Esophagus muscularis mucosa (tissue), 4 donors: ENCODE measurements at regions not wholly inside any gene's neighbourhood (a gene's known extent, or its start where the extent isn't known, plus 50 kb on each side); places are given as distances from the start of the nearest gene placed in this dataset.

Experiments
- DNase-seq: peaks from one replicate; pipeline ENCODE4 v3.0.0-alpha.2; 2017; ENCODE audit errors: extremely low spot score
- H3K27ac ChIP-seq, 4 donors: fragments of 200-600 bp; sonication (generic); replicated peaks in 1 of 4; 1 replicate in 3 of 4; 2 replicates in 1 of 4; pipeline ENCODE4 v1.5.1; 2016 to 2019; ENCODE audit warnings: mild to moderate bottlenecking in 1 of 4
- H3K27me3 ChIP-seq, 4 donors: fragments of 200-600 bp; sonication (generic); one replicate each; pipeline versions ENCODE4 v1.5.1 to v1.6.0; 2016 to 2019
- H3K36me3 ChIP-seq, 4 donors: fragments of 200-600 bp; sonication (generic); one replicate each; pipeline ENCODE4 v1.5.1; 2016 to 2019
- H3K4me1 ChIP-seq, 4 donors: fragments of 200-600 bp; sonication (generic); one replicate each; pipeline ENCODE4 v1.5.1; 2016 to 2019
- H3K4me3 ChIP-seq, 4 donors: fragments of 200-600 bp; sonication (generic); 1 replicate in 2 of 4; 2 replicates in 2 of 4; pipeline ENCODE4 v1.5.1; 2016 to 2019; ENCODE audit warnings: mild to moderate bottlenecking in 4 of 4, moderate library complexity in 1 of 4
- H3K9me3 ChIP-seq, 4 donors: fragments of 200-600 bp; sonication (generic); 1 replicate in 3 of 4; 2 replicates in 1 of 4; pipeline ENCODE4 v1.5.1; 2016 to 2019
- EP300 ChIP-seq: sonication (generic); formaldehyde crosslinking; IDR thresholded peaks from one replicate; pipeline ENCODE4 v1.6.1; 2017; ENCODE audit warnings: antibody characterized with exemption
- POLR2A ChIP-seq: fragments of 450-650 bp; IDR thresholded peaks from one replicate; pipeline ENCODE4 v1.6.1; 2017; ENCODE audit warnings: antibody characterized with exemption, moderate library complexity, mild to moderate bottlenecking, low read depth
- POLR2AphosphoS5 ChIP-seq, 2 donors: sonication (generic); formaldehyde crosslinking; IDR thresholded peaks; one replicate each; pipeline ENCODE4 v1.6.1; 2017; ENCODE audit warnings: antibody characterized with exemption in 2 of 2
- WGBS: methylation state at CpG from one replicate; pipeline ENCODE4 v1.1.5; 2018; 5-methylcytosine and 5-hydroxymethylcytosine counted together
- intact Hi-C: fragments of 100-400 bp; cut with DNase I; formaldehyde crosslinking; loops from one replicate; pipeline ENCODE4 v1.15.1; 2023
- TF ChIP-seq, protein P1 (sequence below), 3 experiments: fragments of 200-600 bp in 2 of 3; fragments of 450-650 bp in 1 of 3; sonication (generic) in 2 of 3; IDR thresholded peaks; one replicate each; pipeline ENCODE4 v1.5.1; 2017 to 2019; ENCODE audit warnings: antibody characterized with exemption in 3 of 3, mild to moderate bottlenecking in 2 of 3, moderate library complexity in 1 of 3

DNA sequence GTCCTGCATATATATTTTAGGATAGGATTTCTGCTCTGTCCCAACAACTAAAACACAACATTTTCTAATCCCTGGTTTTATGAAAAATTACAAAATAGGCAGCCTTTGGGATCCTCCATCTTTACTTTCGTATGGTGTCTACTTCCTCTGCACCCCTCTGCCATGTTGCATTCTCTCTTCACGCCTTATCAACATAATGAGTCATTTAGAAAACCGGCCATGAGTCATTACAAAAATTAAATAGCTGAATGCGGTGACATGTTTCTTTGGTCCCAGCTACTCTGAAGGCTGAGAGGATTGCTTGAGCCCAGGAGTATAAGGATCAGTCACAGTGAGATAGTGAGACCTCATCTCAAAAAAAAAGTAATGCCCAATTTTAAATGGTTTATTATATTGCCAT lies 148.1 kb upstream of the CELF2 start:
- intact Hi-C loops: loop anchor here (5.0 kb wide), 1 partner anchor 72 kb away; no protein-coding TSS in a partner anchor
- no peak overlapping the region for H3K4me3 ChIP-seq

DNA sequence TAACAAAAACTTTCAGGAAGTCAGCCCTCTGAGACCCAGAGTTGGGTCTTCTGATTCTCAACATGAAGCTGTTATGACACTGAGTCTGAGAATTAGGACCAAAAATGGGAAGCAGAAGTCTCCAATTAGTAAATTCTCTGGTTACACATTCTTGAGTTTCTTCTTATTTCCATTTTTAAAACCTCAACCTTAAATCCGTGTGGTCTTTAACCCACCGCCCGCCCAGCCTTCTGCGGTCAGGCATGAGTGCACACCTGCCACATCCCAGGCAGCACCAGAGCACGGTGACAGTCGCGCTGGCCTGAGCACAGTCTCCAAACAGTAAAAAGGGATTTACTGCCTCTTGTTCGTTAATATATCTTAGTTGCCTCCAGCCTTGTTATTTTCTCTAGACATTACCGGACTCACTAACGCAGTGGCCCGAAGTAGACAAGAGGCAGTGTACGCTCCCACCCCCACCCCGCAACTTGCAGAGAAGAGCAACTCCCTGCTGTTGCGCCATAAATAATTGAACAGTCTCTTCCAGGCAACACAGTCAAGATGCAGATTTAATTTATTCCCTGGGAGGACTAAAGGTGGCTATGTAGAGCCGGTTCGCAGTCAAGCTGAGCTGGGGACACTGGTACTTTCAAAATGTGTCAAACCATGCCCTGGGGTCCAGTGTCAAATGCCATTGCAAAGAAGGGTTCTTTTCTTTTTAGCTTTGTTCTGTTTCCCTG lies 147.0 kb upstream of the CELF2 start:
- Histone ChIP-seq H3K9me3 (no peaks in the 10 kb centered on the region), H3K36me3 (no peaks in the 10 kb centered on the region), H3K27me3 (no peaks in the 10 kb centered on the region), H3K4me3 (no peak overlapping the region), H3K4me1 (peaks cover 23 to 34% (median 28%) of the 10 kb centered on the region in 4 donors), H3K27ac (peak overlapping the region; percentile 71 to 80 (median 74))
- intact Hi-C loops: no loop called here
- no peak for DNase-seq
- TF ChIP-seq POLR2A: no peak
- no peak for TF ChIP-seq POLR2AphosphoS5 (IDR thresholded peaks at IDR 0.05)
- no peak for TF ChIP-seq EP300
- TF ChIP-seq, protein P1, sequence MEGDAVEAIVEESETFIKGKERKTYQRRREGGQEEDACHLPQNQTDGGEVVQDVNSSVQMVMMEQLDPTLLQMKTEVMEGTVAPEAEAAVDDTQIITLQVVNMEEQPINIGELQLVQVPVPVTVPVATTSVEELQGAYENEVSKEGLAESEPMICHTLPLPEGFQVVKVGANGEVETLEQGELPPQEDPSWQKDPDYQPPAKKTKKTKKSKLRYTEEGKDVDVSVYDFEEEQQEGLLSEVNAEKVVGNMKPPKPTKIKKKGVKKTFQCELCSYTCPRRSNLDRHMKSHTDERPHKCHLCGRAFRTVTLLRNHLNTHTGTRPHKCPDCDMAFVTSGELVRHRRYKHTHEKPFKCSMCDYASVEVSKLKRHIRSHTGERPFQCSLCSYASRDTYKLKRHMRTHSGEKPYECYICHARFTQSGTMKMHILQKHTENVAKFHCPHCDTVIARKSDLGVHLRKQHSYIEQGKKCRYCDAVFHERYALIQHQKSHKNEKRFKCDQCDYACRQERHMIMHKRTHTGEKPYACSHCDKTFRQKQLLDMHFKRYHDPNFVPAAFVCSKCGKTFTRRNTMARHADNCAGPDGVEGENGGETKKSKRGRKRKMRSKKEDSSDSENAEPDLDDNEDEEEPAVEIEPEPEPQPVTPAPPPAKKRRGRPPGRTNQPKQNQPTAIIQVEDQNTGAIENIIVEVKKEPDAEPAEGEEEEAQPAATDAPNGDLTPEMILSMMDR (IDR thresholded peaks at IDR 0.05): no peak
- WGBS: 89% methylated on average over 16 of the region's 16 CpGs

More for the DNA sequence above, 148.1 kb upstream of the CELF2 start:
- H3K9me3 ChIP-seq: no peaks in the 10 kb centered on the region
- no peak overlapping the region for H3K27ac ChIP-seq
- DNase-seq: no peak
- no peaks in the 10 kb centered on the region for H3K27me3 ChIP-seq
- 97% methylated on average over 4 of the region's 4 CpGs for WGBS
- no peaks in the 10 kb centered on the region for H3K36me3 ChIP-seq
- H3K4me1 ChIP-seq: peaks cover 23 to 34% (median 28%) of the 10 kb centered on the region in 4 donors
- TF ChIP-seq EP300 (no peak), POLR2A (no peak), POLR2AphosphoS5 (IDR thresholded peaks at IDR 0.05) (no peak)
- TF ChIP-seq, protein P1 (IDR thresholded peaks at IDR 0.05): no peak

DNA sequence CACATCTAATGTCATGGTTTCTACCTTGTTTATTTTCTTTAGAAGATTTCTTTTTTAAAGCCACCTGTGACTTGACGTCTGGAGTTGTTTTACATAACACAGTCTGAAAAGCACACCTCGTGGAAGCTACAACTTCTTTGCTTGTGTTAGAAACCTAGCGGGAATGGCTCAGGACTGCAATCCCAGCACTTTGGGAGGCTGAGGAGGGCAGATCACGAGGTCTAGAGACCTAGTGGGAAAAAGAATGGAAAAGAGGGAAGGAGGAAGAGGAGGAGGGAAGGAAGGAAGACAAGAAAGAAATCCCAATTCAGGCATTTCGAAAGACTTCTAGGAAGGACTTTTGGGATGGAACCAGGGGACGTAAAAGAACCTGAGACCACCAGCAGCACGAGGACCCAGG lies 146.3 kb upstream of the CELF2 start:
- TF ChIP-seq EP300 (no peak), POLR2A (no peak), POLR2AphosphoS5 (IDR thresholded peaks at IDR 0.05) (no peak)
- TF ChIP-seq, protein P1 (IDR thresholded peaks at IDR 0.05): no peak
- Histone ChIP-seq H3K27me3 (no peaks in the 10 kb centered on the region), H3K27ac (peak overlapping the region; percentile 71 to 80 (median 74)), H3K4me3 (no peak overlapping the region), H3K36me3 (no peaks in the 10 kb centered on the region), H3K4me1 (peaks cover 23 to 34% (median 28%) of the 10 kb centered on the region in 4 donors), H3K9me3 (no peaks in the 10 kb centered on the region)
- no peak for DNase-seq
- WGBS: 63% methylated on average over 7 of the region's 7 CpGs
- intact Hi-C loops: no loop called here

DNA sequence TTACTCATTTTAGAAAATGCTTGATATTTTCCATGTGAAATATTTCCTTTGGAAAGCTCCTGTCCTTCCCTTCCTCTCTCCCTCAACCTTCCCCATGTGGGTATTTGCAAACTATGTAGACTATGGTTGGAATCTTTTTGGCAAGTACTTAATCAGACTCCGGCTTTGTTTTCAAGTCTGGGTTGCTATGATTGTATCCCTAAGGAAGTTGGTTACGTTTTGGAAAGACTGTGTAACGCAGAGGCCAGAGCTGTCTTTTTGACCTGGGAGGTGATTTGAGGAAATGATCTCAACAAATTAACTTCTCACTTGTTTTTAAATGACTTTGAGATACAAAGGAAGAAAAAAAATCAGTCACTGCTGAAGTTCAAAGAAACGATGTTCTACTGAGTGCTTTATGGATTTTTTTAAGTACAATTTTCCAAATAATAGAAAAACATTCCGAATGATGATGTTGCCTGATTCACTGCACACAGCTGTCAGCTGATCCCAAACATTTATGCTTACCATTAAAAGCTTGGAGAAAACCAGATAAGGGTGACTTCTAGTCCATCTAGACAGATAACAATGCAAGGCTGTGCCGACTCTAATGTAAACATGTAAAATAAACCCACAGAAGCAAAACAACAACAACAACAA lies 145.5 kb upstream of the CELF2 start:
- TF ChIP-seq, protein P1 (IDR thresholded peaks at IDR 0.05): no peak
- TF ChIP-seq POLR2AphosphoS5 (IDR thresholded peaks at IDR 0.05): peak; percentile 58 to 81
- no peak for TF ChIP-seq EP300
- TF ChIP-seq POLR2A: no peak
- intact Hi-C loops: no loop called here
- WGBS: 11% methylated on average over 6 of the region's 6 CpGs
- peaks cover 23 to 34% (median 28%) of the 10 kb centered on the region in 4 donors for H3K4me1 ChIP-seq
- no peak for DNase-seq
- H3K27me3 ChIP-seq: no peaks in the 10 kb centered on the region
- no peaks in the 10 kb centered on the region for H3K9me3 ChIP-seq
- H3K4me3 ChIP-seq: peak overlapping the region in 1 of 4 donors; percentile 5
- H3K27ac ChIP-seq: peak overlapping the region; percentile 71 to 80 (median 74)
- no peaks in the 10 kb centered on the region for H3K36me3 ChIP-seq
